Brain microvascular endothelial cell (primary cell): ENCODE measurements at regions not wholly inside any gene's neighbourhood (a gene's known extent, or its start where the extent isn't known, plus 50 kb on each side); places are given as distances from the start of the nearest gene placed in this dataset.

Source experiments
- DNase-seq: peaks from one replicate; pipeline ENCODE4 v3.0.0-alpha.2; 2020
- H3K27ac ChIP-seq: fragments of 250-450 bp; sonication (Bioruptor Pico); 2 replicates; pipeline ENCODE4 v1.5.1; 2020; ENCODE audit warnings: mild to moderate bottlenecking, moderate library complexity
- H3K27me3 ChIP-seq: fragments of 250-450 bp; sonication (Bioruptor Pico); replicated peaks from 2 replicates; pipeline ENCODE4 v1.5.1; 2020; ENCODE audit warnings: mild to moderate bottlenecking
- H3K36me3 ChIP-seq: fragments of 250-450 bp; sonication (Bioruptor Pico); replicated peaks from 2 replicates; pipeline ENCODE4 v1.5.1; 2020; ENCODE audit warnings: mild to moderate bottlenecking
- H3K4me3 ChIP-seq: 2 replicates; pipeline ENCODE4 v1.5.1; 2011; ENCODE audit warnings: low read depth, mild to moderate bottlenecking, control low read depth, low read length, moderate library complexity
- CTCF ChIP-seq: IDR thresholded peaks from 2 replicates; pipeline ENCODE4 v1.5.1; 2011; ENCODE audit warnings: low read depth, mild to moderate bottlenecking, moderate library complexity, low read length, control low read depth, inconsistent platforms; ENCODE audit errors: missing control alignments
- in situ Hi-C: cut with HindIII; loops from 2 replicates; pipeline ENCODE4 v1.10.0; 2017; ENCODE audit warnings: low sequenced_read_pairs, low pct_ligation_motif_present

- Histone ChIP-seq H3K36me3 (no peaks in the 10 kb centered on the region), H3K4me3 (no peak overlapping the region), H3K27ac (no peak overlapping the region), H3K27me3 (no peaks in the 10 kb centered on the region)
- DNase-seq = no peak
- TF ChIP-seq CTCF = no peak
- in situ Hi-C loops = no loop called here
Measured at GRCh38 chr3:25035526-25035925, 392.5 kb upstream of the RARB start.

GRCh38 chr3:25036633-25037032 is 391.4 kb upstream of the RARB start:
- in situ Hi-C loops = no loop called here
- DNase-seq = no peak
- no peak for TF ChIP-seq CTCF
- Histone ChIP-seq H3K27ac (peak overlapping the region; percentile 64), H3K36me3 (no peaks in the 10 kb centered on the region), H3K27me3 (no peaks in the 10 kb centered on the region), H3K4me3 (no peak overlapping the region)

- H3K27ac ChIP-seq = peak overlapping the region; percentile 64
- in situ Hi-C loops = no loop called here
- DNase-seq = peak; percentile 52
- H3K27me3 ChIP-seq = no peaks in the 10 kb centered on the region
- TF ChIP-seq CTCF = no peak
- H3K4me3 ChIP-seq = no peak overlapping the region
- H3K36me3 ChIP-seq = no peaks in the 10 kb centered on the region
Measured at GRCh38 chr3:25037049-25037547, 391.0 kb upstream of the RARB start.

DNA sequence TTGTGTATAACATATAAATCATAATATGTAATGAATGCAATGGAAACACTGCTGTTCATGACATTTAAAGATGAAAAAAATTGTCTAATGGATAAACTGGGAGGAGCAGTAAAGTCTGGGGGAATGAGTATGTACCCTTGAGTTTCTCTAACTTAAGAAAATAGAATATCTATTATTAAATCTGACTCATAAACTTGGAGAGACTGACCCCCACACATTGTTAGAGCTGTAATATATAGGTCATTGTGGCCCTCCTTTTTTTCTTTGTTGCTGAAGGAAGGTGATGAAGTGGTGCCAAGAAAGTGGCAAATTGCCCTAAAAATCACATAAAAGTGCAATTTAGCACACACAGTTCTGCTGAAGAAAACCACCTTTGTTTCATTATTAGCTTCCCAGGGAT is 389.8 kb upstream of the RARB start:
- no peak for DNase-seq
- no peak for TF ChIP-seq CTCF
- Histone ChIP-seq H3K27ac (peak overlapping the region; percentile 43), H3K4me3 (no peak overlapping the region), H3K27me3 (no peaks in the 10 kb centered on the region), H3K36me3 (no peaks in the 10 kb centered on the region)
- in situ Hi-C loops = no loop called here

DNA sequence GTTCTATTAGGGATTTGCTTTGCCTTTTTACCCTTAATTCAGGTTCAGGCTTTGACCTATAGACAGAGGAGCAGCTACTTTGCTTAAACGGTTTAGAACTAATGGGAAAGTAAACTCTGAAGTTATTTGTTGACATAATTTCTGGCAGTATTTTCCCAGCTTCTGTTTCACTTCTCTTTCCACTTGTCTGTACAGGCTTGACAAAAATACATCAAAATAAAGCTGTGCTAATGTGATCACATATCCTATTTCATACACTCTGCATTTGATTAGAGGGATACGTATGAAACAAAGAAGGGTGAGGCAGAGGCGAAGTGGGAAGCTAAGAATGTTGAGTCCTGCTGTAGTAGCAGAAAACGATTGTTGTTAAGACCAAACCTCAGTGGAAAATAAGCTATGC is 389.1 kb upstream of the RARB start:
- in situ Hi-C loops = no loop called here

More for the DNA sequence above, 389.1 kb upstream of the RARB start:
- H3K27ac ChIP-seq = peak overlapping the region; percentile 43
- H3K4me3 ChIP-seq = no peak overlapping the region
- no peak for TF ChIP-seq CTCF
- H3K27me3 ChIP-seq = no peaks in the 10 kb centered on the region
- no peak for DNase-seq
- no peaks in the 10 kb centered on the region for H3K36me3 ChIP-seq
